Gastrocnemius medialis (tissue), 4 donors: ENCODE measurements at regions not wholly inside any gene's neighbourhood (a gene's known extent, or its start where the extent isn't known, plus 50 kb on each side); places are given as distances from the start of the nearest gene placed in this dataset.

Source experiments
- CTCF ChIP-seq, 5 experiments: fragments of 450-650 bp in 3 of 5; fragments of 200-600 bp in 2 of 5; sonication (generic) in 2 of 5; IDR thresholded peaks in 4 of 5; conservative IDR thresholded peaks in 1 of 5; 1 replicate in 4 of 5; 2 replicates in 1 of 5; pipeline ENCODE4 v1.5.1; 2016 to 2019; ENCODE audit warnings: antibody characterized with exemption in 5 of 5, mild to moderate bottlenecking in 3 of 5, moderate library complexity in 3 of 5
- POLR2A ChIP-seq, 2 donors: fragments of 450-650 bp; IDR thresholded peaks; one replicate each; pipeline ENCODE4 v1.6.1; 2017; ENCODE audit warnings: antibody characterized with exemption in 2 of 2, mild to moderate bottlenecking in 2 of 2, moderate library complexity in 2 of 2

- TF ChIP-seq CTCF (IDR thresholded peaks at IDR 0.05 in 4 of 5, conservative IDR thresholded peaks at IDR 0.05 in 1 of 5) (no peak), POLR2A (IDR thresholded peaks at IDR 0.05) (no peak)
These were observed 260.3 kb upstream of the SEMA6A start for GRCh38 chr5:116834796-116835515.
